SHP77 treated with DMSO at 0.1 percent for 48 hours (cell line): ENCODE measurements at regions not wholly inside any gene's neighbourhood (a gene's known extent, or its start where the extent isn't known, plus 50 kb on each side); places are given as distances from the start of the nearest gene placed in this dataset.

Experiments
- DNase-seq: peaks from one replicate; lab custom pipeline; 2025; lab: John Stamatoyannopoulos, UW

DNA sequence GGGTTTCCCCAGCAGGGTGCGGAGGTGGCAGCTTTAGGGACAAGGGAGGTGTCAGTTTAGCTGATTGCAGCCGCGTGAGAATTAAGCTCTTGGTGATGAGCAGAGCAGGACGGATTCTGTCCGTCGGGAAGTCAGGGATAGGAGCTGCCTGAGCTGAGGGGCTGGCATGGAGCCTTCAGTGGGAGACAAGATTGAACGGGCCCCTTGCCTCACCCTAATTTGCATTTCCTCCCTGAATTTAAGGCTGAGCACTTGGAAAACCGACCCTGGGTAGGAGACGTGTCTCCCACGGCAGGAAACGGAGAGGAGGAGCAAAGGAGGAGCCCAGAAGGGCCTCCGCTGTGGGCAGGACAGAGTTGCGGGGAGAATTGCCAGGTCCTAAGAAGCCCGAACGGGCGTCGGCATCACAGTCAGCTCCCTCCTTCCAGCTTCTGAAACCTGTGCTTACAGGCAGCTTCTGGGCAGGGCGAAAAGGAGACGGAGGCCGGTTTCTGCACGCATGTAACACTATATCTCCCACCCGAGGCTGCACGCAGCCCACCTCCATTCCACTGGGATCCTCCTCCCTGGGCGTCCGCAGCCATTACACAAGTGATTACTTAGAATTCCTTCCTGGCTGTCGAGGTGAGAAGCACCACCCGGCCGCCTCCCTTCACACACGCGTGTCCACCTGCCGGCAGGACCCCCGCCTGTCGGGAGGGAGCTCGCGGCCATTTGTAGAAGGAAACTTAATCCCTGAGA is 345.8 kb downstream of the BRD1 start:
- DNase-seq, result no peak

DNA sequence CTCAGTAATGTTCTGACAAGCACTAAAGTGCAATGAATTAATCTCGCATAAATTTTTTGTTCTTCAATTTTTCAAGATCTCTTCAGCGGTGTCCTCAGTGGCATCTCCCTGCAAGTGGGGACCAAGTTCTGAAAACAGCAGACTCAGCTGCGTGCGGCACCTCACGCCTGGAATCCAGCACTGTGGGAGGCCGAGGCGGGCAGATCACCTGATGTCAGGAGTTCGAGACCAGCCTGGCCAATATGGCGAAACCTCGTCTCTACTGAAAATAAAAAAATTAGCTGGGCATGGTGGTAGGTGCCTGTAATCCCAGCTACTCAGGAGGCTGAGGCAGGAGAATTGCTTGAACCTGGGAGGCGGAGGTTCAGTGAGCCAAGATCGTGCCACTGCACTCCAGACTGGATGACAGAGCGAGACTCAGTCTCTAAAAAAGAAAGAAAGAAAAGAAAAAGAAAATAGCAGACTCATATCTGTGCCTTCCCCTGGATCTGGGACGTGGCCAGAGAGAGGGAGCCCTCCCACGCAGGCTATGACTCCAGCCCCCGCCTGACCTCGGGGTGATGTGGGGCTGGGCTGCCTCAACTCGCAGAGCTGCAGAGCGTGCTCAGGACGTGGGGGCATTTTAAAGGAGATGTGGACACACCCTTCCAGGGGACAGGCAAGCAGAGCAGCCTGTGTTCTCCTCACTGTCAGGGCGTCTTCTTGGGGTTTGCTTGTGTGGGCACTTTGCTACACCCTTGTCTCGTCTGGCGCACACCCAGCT is 346.6 kb downstream of the BRD1 start:
- DNase-seq, result no peak

DNA sequence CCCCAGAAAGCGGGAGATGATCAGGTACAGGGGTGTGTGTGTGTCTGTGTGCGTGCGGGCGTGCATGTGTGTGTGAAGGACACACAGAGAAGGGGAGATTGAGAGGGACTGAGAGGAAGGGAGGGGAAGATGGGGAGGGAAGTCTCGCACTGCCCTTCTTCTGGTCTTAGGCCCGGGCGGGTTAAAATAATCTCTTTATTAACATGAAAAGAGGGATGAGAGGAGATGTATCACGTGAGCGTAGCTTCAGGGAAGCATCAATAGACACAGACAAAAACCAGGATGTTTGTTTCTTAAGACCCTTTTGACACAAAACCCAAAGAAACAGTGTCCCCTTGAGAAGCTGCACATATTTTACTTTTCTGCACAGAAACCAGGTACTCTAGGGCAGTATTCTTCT is 347.3 kb downstream of the BRD1 start:
- no peak for DNase-seq

DNA sequence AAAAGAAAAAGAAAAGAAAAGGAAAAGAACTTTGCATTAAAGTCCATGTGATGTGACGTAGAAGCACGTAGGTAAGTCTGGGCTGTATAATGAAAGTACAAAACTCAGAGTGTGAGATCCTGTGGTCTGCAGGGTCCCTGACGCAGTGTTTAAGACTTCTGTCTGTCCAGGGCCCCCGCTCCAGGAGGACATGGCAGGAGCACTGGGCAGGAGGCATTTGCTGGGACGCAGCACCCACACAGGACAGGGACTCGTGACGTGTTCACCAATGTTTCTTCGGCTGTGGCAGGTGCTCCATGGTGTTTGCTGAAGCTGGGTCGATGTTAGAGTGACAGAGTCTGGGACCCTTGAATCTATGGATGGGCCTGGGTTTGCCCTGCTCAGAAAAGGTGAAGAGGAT is 348.1 kb downstream of the BRD1 start:
- DNase-seq, result no peak

DNA sequence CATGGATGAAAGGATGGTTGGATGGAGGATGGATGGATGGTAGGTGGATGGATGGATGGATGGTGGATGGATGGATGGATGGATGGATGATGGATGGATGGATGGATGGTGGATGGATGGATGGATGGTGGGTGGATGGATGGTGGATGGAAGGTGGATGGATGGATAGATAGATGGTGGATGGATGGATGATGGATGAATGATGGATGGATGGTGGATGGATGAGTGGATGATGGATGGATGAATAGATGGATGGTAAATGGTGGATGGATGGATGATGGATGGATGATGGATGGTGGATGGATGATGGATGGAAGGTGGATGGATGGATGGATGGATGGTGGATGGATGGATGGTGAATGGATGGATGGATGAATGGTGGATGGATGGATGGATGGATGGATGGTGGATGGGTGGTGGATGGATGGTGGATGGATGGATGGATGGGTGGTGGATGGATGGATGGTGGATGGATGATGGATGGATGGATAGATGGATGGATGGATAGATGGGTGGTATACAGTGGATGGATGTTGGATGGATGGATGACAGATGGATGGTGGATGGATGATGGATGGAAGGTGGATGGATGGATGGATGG is 350.8 kb downstream of the BRD1 start:
- no peak for DNase-seq

DNA sequence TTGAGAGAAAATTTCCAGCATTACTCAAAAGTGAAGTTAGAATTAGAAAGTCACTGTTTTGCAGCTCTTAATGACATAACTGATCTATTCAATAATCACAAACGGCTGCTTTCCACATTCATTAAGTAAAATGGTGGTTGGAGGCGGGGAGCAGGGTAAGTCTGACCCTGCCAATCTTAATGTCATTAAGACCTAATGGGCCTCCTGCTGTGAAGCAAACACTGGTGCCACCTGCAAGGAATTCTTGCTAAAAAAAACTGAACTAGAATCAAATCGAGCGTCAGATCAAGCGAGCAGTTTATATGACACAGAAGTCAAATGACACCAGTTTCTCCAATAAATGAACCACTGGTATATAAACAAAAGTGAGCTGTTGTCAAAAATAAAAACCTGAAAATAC is 351.5 kb downstream of the BRD1 start:
- no peak for DNase-seq

DNA sequence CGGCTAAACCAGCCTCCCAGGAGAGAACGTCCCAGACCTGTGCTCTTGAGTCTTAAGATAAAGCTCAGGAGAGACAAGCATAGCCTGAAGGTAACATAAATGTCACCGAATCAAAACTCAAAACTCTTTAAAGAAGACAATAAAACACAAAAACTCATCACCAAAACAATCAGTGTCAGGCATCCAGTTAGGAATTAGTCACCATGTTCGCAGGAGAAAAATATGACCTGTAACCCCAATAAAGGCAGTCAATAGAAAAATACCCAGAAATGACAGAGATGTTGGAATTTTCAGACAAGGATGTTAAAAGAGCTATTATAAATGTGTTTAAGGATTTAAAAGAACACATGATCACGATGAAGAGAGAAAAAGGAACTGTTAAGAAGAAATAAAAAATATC is 352.4 kb downstream of the BRD1 start:
- DNase-seq, result no peak

DNA sequence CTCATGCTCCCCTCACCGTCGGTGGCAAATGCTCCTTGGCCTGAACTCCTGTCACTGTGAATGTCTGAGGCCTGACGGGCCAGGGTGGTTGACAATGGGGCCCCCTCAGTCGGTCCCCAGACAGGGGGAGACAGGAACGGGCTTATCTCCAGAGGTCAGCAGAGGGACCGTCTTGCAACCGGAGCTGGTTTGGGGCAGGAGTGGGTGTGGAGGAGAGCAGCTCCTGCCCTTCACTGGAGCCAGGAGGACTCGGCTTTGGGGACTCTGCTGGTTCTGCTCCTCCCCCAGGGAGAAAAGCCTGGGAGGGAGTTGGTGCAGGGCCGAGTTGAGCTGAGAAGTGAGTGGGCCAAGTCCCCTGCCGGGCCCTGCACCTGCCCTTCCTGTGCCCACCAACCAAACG is 354.4 kb downstream of the BRD1 start:
- DNase-seq, result no peak

DNA sequence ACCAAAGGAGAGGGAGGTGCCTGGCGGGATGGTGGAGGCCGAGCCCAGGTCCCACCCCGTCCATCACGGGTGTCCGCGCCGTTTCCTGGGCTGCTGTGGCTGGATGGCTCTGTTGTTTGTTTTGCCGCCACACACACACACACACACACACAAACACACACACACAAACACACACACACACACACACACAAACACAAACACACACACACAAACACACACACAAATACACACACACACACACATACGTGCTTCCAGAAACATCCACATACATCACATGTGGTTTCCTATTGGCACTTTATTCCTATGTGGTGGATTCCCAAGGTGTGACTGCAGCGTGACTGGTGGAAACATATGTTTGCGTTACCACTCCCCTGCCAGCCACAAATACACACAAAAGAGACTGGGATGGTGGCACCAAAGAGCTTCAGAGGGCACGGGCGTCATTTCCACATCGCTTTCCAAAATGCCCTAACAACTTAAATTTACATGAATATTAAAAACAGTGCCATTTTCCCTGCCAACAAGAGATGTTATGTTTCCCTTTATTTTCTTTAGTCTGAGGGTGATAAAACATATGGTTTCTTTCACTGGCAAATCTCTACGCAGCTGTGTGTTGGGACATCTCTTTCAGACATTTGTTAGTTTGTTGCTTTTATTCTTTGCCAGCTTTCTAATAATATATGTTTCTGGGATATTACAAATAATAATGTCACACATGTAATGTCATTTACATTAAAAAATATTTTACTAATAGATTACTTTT is 356.8 kb downstream of the BRD1 start:
- no peak for DNase-seq

DNA sequence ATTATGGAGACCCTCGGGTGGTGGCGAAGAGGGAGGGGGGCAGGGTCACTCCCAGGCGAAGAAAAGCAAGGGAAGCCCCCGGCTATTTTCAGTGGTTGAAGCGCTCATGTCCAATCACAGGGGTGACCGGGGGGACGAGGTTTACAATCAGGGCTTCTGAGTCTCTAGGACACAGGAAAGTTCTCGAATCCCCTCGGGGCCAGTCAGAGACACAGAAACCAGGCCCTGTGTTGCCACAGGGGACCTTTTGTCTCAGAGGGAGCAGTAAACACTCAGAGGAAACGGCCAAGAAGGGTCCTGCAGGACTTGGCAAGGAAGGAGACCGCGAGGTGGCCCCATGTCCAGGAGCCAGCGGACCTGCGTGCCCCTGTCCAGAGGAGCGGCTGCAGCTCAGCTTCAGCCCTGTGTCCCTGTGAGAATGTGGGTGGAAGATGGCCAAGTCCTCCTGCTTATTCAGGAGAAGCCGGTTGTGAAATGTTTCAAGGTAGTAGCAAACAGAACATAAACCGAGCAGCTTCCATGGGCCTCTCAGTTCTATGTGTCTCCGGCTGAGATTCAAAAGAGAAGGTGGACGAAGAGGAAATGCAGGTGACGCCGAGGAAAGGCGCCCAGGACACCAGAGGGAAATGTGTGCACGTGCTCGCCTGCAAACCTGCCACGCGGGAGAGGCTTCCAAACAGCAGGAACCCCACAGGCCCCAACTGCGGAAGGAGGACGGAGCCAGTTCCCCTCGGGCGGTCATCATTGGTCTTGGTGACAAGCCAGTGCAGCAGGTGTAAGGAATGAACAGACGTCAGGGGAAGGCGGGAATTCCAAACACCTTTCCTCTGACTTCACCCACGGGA is 357.6 kb downstream of the BRD1 start:
- DNase-seq, result no peak

DNA sequence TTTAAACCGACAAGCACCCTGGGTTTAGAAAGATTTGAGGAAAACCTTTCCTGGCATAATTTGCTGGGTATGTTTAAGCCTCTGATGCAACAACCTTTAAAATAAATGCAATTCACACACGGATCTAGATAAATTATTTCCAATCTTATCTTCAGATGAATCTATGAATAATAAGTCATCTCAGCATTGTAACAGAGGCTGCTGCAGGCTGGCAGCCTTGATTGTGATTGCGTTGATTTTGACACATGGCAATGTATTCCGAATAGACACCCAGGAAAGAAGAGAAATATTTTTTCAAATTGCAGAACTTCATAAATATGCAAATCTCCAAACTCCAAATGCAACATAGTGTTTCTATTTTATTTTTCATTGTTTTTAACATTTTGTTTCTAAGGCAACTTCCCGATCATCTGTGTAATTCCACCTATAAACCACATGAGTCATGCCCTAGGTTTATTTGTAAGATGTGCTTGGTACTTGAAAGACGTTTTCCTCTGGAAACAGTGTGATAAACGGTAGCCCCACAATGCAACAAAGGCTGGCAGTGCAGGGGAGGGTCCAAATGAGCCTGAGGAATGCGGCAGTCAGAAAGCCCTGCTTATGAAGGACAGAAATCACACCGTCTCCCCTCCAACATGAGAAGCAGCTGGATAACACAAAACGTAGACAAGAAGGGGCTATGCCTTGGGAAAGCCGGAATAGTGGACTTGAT is 359.0 kb downstream of the BRD1 start:
- no peak for DNase-seq

DNA sequence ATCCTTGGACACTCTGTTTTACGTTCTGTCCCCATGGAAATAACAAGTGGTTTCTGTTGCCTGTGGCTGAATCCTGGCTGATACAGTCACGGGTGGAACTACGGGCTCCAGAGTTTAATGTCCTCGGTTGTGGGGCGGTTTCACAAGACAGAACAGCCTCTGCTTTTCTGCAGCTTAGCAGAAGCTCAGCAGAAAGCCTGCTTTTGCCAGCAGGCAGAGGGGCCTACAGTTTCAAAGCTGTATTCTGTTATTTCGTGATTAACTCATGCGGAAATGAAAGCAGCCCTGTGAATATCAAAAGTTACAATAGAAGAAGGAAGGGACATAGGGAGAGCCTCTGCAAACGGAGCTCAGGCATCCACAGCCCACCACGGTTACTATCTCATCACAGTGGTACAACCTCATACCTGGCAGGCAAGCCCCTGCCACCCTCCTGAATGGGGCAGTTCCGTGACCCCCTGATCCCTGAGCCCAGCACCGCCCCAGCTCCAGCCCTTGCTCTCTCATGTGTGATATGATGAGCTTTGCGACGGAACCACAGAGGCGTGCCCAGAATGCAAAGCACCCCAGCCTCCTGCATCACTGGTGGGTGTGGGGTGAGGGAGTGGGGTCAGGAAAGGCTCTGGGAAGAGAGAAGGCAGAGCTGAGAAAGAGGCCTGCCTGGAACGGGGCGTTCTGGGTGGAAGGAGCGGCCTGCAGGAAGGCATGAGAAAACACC is 360.6 kb downstream of the BRD1 start:
- no peak for DNase-seq

DNA sequence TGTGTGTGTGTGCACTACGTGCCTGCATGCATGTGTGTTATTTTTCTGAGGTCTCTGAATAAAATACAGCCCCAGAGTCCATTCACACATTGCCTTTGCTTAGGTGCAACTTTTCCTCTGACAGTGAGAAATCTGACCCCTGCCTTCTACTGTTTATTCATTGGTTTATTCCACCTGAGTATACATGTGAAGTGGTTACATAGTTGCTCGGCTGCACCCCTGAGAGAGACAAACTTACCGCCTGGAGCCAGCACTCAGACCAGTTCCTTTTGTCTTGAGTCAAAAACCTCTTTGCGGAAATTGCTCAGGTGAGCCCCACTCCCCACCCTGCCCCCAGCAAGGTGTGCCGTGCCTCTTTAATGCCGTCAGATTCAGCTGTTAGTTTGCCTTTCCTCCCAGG is 363.6 kb downstream of the BRD1 start:
- DNase-seq, result peak; percentile 31

DNA sequence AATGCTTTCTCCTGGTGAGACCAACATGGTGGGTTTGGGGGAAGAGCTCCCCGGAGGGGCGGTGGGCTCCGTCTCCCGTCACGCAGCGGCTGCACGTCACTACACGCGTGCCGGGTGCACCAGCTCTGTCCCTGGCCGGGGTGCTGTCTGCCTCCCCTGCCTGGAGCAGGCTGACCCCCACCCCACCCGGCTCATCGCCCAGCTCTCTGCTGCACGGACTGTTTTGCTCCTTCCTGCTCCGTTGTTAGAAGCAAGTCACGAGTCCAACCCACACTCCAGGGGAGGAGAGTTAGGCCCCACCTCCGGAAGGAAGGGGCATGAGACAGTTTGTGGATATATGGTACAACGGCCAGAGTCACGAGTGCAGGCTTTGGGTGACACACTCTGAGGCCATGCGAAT is 364.9 kb downstream of the BRD1 start:
- no peak for DNase-seq

DNA sequence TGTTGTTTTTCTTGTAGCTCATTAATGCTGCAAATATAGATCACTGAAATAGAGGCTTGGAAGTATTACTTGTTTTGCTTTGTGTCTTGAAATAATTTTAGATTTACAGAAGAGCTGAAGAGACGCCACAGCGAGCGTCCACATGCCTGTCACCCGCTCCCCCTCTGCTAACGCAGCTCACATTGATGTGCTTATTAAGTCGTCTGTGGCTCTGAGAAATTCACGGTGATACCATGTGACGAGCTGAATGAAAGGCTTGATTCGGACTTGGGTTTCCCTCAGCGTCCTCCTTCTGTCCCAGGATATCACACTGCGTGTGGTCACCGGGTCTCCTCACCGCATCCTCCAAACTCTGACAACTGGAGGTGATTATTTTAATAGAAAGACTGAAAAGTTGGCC is 365.4 kb downstream of the BRD1 start:
- no peak for DNase-seq

DNA sequence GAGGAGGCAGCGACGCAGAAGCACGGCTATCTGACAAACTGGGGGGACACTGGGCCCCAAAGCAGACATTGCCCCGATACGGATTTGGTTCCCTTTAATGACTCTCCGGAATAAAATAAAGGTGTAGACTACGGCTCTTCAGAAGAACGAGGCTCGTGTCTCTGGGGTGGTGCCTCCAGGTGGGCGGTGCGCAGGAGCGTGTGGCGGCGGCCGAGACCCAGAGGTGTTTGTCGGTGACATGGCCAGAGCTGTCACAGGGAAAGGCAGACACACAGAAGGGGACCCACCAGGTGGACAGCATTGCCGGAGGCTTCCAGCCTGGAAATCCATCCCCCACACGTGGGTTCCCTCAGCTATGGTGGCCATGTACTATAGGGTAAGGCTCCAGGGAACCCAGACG is 366.0 kb downstream of the BRD1 start:
- no peak for DNase-seq

DNA sequence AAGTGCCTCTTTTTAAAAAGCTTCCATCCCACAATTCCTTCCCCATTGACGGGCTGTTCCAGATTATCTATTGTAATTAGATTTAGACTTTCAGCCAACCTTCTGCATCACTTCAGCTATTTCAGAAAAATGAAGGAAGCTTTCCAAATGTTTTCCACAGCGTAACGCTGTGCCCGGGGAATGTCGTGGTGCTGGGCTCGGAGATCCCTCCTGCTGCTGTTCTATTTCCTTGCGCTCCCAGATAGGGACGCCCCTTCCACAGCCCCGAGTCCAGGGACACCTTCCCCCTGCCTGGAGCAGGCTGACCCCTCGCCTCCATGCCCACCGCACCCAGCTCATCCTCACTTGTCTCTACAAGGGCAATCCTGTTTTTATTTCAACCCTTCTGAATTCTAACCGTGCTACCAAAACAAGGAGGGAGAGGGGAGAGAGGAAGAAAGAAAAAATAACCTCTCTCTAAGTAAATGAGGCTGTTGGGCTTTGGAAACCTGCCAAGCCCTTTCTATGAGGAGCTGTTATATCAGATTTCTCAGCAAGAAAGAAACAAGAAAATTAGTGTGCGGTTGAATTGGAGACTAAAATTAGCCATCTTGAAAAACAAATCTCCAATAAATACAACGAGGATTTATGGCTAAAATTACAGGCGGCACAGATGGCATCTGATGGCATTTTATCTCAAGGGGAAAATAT is 366.9 kb downstream of the BRD1 start:
- DNase-seq, result no peak

DNA sequence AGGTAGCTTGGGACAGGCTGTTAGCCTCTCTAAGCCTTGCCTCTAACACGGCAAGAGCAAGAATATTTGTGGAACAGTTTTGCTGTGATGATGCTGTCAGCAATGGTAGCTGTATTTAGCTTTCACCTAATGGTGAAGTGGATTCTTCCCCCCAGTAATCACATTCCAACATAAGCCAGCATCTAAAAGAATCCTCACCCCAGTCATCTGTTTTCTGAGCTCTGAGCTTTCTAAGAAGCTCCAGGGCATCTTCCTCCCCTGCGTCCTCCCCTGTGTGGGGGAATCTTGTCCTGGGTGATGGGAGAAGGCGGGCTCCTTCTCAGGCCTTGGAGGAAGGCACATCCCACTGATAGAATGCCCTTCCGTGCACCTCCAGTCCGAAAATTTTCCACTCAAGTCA is 367.6 kb downstream of the BRD1 start:
- no peak for DNase-seq

DNA sequence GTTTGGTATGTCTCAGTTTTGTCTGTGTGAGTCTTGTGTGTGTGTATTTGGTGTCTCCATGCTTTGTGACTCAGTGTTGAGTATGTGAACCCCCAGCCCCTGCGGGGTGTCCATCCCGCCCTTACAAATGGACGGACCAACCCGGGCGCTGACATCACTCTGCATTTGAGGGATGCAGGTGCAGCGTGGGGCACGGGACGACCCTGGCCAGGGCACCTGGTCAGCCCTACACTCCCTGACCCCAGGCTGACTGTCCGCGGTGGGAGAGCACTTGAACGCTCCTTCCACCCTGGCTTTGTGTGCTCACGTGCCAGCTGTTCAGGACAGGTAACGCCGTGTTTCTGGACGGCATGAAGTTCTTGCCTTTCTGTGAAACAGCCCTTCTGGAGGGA is 369.0 kb downstream of the BRD1 start:
- DNase-seq, result no peak
